HG02870 (cell line): ENCODE measurements at regions not wholly inside any gene's neighbourhood (a gene's known extent, or its start where the extent isn't known, plus 50 kb on each side); places are given as distances from the start of the nearest gene placed in this dataset.

Experiments
- ATAC-seq: cut with Tn5 transposase; IDR thresholded peaks from one replicate; pipeline ENCODE4 v1.9.1; 2021; ENCODE audit warnings: mild to moderate bottlenecking, moderate library complexity; ENCODE audit not compliant: unreplicated experiment

- ATAC-seq = no peak
Measured at GRCh38 chr2:168375195-168375798, 80.8 kb upstream of the CERS6 start.

- ATAC-seq = no peak
Measured at GRCh38 chr2:168378960-168379669, 77.0 kb upstream of the CERS6 start.

DNA sequence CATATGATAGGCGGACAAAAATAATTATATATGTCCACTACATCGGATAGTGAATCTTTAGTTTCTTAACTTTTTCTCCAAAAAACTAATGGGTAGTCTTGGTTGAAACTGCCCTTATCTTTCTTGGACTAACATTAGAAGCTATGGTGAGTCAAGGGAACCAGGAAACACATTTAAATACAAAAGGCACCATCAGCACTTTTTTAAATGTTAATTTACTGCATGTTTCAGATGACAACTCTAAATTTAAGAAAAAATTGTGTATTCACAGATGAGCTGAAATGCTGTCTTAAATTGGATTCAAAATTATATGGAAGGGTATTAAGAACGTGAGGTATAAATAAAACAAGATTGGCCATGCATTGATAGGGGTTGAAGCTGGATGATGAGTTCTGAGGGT lies 75.6 kb upstream of the CERS6 start:
- no peak for ATAC-seq

- no peak for ATAC-seq
Measured at GRCh38 chr2:168392024-168392423, 64.0 kb upstream of the CERS6 start.

GRCh38 chr2:168392797-168393196 lies 63.3 kb upstream of the CERS6 start:
- no peak for ATAC-seq

- ATAC-seq = no peak
Measured at GRCh38 chr2:168394262-168394661, 61.8 kb upstream of the CERS6 start.

GRCh38 chr2:168396131-168396530 lies 59.9 kb upstream of the CERS6 start:
- ATAC-seq = no peak

DNA sequence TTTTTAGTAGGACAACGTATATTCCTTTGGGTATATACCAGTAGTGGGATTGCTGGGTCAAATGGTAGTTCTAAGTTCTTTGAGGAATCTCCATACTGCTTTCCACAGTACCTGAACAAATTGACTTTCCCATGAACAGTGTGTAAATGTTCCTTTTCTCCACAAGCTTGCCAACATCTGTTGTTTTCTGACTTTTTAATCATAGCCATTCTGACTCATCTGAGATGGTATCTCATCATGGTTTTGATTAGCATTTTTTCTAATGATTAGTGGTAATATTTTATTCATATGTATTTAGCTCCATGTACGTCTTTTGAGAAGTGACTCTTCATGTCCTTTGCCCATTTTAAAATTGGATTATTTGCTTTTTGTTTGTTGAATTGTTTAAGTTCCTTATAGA lies 58.4 kb upstream of the CERS6 start:
- no peak for ATAC-seq

- ATAC-seq = no peak
Measured at GRCh38 chr2:168401048-168401556, 55.0 kb upstream of the CERS6 start.

GRCh38 chr2:168401771-168402170 lies 54.3 kb upstream of the CERS6 start:
- ATAC-seq = no peak

DNA sequence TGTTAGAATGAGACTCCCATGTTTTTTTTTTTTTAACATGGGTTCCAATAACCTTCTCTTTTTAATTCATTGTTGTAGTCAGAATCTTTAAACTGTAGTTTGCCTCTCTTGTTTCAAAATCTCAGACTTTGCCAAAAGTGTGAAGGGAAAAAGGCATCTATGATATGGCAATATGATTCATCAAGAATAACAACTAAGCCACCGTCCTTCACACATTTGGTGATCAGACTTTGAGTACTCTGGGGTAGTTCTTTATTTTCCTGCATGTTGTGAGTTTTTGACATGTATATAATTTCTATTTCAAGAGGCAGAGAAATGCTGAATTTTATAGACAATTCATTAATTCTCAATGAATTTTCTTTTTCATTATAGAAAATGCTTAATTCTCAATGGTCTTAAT lies 53.5 kb upstream of the CERS6 start:
- no peak for ATAC-seq

DNA sequence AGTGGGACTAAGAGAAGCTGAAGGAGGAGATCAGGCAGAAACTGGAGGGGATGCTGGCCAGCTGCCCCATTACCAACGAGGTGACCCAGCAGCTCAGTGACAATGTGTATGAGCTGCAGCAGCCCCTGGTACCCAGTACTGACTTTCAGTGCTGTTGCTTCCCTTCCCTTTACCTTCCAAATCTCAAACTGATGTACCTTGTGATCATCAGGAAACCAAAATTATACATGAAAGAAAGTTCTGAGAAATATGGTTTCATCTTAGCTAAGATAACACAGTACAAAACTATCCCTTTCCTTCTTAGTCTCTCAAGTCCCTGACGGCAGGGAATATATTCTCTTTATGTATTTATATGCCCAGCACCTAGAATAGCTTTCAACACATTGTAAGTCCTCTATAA lies 52.3 kb upstream of the CERS6 start:
- ATAC-seq = no peak

DNA sequence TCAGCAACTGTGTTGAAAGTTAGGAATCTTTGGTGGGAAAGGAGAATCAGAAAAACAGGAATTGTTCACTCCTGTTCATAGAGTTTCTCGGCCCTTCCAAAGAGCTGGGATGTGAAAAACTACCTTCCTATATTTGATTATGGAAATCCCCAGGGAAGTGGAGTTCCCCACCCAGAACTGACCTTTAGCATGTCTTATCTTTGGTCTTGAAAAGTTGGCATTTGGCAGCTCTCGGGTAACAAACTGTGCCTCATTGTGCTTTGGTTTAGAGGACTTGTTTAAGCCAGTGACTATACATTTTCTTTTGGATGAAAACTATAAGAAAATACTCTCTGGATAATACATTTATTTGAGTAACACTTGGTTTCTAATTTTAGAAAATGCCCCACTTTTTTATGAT lies 51.3 kb upstream of the CERS6 start:
- no peak for ATAC-seq
